CD4-positive, alpha-beta T cell treated with Interleukin-6 at 100 ng/mL for 8 hours (primary cell): ENCODE measurements at regions not wholly inside any gene's neighbourhood (a gene's known extent, or its start where the extent isn't known, plus 50 kb on each side); places are given as distances from the start of the nearest gene placed in this dataset.

Experiments
- DNase-seq: peaks from one replicate; pipeline ENCODE4 v3.0.0-alpha.2; 2020; ENCODE audit warnings: mixed read lengths, low spot score

DNA sequence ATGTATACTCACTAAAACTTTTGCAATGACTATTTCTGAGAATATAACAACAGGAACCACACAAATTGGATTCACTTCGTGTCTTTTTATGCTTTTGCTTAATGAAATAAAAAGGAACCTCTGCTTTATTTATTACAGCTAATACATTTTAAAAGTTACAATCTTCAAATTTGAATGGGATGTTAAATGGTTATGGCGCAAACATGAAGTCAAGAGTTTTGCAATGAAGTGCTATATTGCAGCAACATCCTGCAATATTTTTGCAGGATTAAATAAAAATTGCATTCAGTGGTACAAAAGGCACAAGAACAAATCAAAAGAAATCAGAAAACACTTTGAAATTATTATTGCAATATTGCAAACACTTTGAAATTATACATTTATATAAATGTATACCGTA is 1519.0 kb upstream of the MIR17HG start:
- no peak for DNase-seq

- no peak for DNase-seq
Measured at GRCh38 chr13:89831157-89831556, 1516.3 kb upstream of the MIR17HG start.

- DNase-seq = no peak
Measured at GRCh38 chr13:89832827-89833226, 1514.7 kb upstream of the MIR17HG start.

- no peak for DNase-seq
Measured at GRCh38 chr13:89843621-89844020, 1503.9 kb upstream of the MIR17HG start.

GRCh38 chr13:89845874-89846273 is 1501.6 kb upstream of the MIR17HG start:
- no peak for DNase-seq

DNA sequence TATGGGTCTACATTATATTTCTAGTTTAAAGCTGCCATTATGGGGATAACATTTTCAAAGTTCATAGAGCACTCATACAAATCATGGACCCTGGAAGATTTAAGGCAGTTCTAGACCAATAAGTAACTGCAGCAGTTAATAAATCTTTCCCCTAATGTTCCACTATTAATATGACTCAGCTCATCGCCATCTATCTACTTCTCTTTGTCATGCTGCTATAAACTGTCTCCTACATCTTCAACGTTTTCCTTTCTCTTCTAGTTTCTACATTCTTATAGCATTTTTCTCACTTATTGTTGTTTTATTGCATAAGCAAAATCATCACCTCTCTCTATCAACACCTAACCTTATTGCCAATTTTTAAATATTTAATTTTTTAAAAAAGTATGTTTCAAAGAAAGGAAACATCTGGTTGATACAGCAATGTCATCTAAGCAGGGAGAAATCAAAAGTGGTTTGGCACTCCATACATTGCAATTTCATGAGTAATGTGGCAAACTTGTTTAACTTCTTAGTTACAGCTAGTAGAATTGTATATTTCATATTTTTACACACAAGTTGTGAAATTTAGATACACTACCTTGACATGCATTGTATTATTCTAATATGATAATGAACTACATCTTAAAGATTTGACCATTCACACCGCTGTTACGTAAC is 1500.4 kb upstream of the MIR17HG start:
- no peak for DNase-seq

- DNase-seq = no peak
Measured at GRCh38 chr13:89852570-89852969, 1494.9 kb upstream of the MIR17HG start.

DNA sequence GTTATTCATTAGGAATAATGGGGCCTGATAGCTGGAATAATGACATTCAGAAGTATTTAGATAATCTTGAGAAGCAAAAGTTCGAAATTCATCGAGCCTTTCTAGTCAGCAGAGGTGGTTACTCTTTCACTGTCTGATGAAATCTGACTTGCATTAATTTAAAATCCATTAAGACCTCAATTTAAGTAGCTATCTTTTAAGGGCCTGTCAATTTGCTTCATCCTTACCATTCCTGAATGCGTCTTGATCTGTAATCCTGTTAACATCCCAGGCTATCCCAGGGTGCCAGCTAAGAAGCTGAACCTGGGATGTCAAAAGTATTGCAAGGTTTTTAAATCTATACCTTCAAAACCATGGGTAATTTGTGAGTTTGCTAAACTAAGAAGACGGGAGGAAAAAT is 1491.0 kb upstream of the MIR17HG start:
- DNase-seq = no peak

- DNase-seq = no peak
Measured at GRCh38 chr13:89857502-89857901, 1490.0 kb upstream of the MIR17HG start.

DNA sequence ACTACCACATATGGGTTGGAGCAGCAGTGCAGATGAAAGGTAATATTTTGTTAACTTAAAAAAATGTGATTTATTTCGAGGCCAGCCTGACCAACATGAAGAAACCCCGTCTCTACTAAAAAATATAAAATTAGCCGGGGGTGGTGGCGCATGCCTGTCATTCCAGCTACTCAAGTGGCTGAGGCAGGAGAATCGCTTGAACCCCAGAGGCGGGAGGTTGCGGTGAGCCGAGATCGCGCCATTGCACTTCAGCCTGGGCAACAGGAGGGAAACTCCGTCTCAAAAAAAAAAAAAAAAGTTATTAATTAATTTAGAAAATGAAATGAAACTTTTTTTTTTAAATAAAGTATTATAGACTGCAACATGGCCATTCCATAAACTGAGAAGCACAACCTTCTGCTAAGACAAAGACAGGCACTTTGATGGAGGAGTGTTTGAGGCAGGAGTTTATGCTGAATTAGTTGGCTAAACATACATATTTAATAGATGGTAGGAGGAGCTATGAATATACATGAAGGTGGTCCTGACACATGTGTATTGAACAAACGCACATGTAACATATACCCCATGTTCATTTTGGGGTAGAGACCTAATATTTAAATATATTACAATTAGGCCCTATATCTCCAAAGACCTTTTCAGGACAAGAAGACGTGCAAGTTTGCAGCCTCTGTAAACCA is 1485.3 kb upstream of the MIR17HG start:
- DNase-seq = no peak

GRCh38 chr13:89862691-89863036 is 1484.8 kb upstream of the MIR17HG start:
- no peak for DNase-seq

- no peak for DNase-seq
Measured at GRCh38 chr13:89865164-89866064, 1482.1 kb upstream of the MIR17HG start.

DNA sequence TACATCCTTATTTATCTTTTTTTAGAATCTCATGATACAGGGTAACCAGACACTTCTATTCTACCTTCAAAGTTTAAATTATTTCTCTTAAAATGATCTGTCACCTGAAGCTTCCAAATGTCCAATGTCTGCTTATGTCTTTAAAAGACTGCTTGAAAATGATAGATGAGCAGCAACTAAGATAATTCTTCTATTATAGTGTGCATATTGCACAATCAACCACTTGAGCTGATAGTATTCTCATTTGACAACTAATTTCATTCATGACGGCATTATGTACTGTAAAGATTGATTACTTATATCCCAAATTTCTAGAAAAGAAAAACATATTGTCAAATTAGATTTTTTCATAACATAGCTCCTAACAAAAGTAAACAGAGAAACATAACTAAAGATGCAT is 1478.2 kb upstream of the MIR17HG start:
- no peak for DNase-seq

GRCh38 chr13:89878904-89879303 is 1468.6 kb upstream of the MIR17HG start:
- DNase-seq = no peak

DNA sequence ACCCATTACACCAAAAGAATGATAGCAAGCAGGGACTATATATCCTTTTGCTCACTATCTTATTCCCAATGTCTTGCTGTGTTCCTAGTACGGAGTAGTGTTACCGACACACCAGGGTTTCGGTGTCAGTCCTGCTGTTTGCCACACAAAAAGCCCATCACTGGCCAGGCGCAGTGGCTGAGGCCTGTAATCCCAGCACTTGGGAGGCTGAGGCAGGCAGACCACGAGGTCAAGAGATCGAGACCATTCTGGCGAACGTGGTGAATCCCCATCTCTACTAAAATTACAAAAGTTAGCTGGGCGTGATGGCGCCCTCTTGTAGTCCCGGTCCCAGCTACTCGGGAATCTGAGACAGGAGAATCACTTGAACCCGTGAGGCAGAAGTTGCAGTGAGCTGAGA is 1467.3 kb upstream of the MIR17HG start:
- no peak for DNase-seq

GRCh38 chr13:89883893-89884448 is 1463.5 kb upstream of the MIR17HG start:
- DNase-seq = no peak

GRCh38 chr13:89890806-89891205 is 1456.7 kb upstream of the MIR17HG start:
- no peak for DNase-seq

GRCh38 chr13:89891416-89891815 is 1456.1 kb upstream of the MIR17HG start:
- no peak for DNase-seq

DNA sequence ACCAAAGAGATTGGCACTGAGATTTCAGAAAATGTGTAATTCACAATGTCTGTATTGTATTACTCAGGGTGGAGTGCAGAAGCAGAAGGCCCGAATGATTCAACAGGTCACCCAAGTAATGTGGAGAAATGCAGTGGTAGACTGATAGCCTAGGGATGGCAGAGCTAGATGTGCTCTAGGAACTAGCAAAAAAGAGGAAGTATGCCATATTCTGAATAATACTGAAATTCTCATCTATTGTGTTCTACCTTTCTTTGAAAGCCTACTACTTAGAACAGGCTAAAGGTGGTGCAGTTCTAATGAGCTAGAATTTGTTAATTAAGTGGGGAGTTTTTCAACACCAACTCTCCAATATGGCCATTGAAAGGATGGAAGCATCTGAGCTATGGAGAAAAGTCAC is 1449.8 kb upstream of the MIR17HG start:
- no peak for DNase-seq

DNA sequence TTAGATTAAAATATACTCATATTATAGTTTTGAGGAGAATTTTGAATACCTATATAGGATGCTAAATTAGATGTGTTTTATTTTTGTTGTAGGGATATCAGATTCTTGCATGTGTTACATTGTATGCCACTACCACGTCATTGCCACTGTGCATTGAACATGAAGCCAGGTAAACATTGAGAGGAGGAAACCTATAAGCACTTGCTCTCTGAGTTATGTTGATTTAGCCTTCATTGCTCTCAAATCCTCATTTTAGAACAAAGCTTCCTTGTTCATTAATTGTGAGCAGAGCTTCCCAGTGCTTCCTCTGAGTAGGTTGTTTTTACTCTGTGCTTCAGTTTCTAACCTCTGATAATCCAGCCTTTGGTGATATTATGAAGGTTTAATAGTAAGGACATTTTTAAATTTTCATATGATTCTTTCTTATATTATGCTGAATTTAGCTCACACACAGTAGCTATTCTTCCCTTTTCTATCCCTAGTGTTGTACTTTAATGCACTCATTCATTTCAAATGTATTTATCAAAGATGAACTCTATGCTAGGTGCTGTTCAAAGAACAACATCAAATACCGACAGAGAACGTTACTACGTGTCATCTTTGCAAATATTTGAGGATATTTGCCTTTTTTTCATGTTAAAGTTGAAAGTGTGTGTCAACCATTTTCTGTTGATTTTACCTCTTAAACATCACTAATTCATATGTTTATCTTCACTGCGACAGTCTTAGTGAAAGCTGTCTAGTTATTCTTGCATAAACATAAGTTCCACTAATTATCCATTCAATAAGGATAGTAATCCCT is 1448.0 kb upstream of the MIR17HG start:
- no peak for DNase-seq

DNA sequence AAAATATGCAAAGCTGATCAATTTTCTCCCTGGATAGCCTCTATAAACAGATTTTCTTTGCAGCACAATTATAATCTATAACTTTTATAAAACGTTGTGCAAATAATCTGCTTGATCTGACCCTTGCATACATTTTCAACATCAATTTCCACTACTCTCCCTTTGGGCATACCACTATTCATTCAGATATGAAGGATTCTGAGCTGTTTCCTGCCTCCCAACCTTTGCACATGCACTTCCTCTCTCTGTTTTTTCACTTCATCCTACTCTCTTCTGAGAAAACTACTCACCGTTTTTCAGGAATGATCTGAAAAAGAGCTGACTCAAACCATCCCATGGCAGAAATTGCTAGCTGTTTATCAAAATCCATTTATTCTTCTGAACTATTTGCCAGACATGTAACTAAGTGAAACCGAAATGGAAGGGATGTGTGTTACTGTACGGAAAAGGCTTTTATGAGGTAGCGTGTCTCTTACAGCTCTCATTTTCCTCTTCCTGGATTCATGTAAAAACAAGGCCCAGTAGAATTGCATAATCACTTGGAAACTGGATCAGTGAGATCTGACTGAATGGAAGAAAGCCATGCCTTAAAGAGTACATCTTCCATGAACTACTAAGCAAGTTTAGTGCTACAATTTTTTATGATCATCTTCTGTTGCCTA is 1447.3 kb upstream of the MIR17HG start:
- no peak for DNase-seq
